ENCODE measurements at regions not wholly inside any gene's neighbourhood (a gene's known extent, or its start where the extent isn't known, plus 50 kb on each side); places are given as distances from the start of the nearest gene placed in this dataset.

DNA sequence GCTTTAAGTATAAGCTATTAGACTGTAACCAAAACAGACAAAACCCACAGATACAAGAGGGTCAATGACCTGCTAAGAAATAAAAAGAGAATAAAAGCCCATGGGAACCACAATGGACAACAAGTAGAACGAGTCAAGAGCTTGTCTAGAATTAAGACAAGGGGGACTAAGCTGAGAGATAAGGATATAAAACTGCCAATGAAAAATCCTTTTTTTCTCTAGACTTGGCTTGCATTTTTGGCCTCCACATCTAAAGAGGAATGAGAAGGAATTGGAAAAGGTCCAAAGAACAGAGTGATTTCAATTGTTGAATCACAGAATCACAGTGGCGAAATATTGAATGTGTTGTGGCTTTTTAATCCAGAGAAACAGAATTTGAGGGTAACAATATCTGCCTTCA, 135.7 kb downstream of the QDPR start:
- TF ChIP-seq, protein P1, sequence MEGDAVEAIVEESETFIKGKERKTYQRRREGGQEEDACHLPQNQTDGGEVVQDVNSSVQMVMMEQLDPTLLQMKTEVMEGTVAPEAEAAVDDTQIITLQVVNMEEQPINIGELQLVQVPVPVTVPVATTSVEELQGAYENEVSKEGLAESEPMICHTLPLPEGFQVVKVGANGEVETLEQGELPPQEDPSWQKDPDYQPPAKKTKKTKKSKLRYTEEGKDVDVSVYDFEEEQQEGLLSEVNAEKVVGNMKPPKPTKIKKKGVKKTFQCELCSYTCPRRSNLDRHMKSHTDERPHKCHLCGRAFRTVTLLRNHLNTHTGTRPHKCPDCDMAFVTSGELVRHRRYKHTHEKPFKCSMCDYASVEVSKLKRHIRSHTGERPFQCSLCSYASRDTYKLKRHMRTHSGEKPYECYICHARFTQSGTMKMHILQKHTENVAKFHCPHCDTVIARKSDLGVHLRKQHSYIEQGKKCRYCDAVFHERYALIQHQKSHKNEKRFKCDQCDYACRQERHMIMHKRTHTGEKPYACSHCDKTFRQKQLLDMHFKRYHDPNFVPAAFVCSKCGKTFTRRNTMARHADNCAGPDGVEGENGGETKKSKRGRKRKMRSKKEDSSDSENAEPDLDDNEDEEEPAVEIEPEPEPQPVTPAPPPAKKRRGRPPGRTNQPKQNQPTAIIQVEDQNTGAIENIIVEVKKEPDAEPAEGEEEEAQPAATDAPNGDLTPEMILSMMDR (conservative IDR thresholded peaks at IDR 0.05; ENCODE audit: low read depth, low read length) = no peak
- no peak for TF ChIP-seq EZH2 (IDR thresholded peaks at IDR 0.05; ENCODE audit: low read length, unreplicated experiment)
- no peak for TF ChIP-seq EZH2phosphoT487 (IDR thresholded peaks at IDR 0.05; ENCODE audit: borderline replicate concordance, low read length)
